ENCODE measurements at regions not wholly inside any gene's neighbourhood (a gene's known extent, or its start where the extent isn't known, plus 50 kb on each side); places are given as distances from the start of the nearest gene placed in this dataset.

DNA sequence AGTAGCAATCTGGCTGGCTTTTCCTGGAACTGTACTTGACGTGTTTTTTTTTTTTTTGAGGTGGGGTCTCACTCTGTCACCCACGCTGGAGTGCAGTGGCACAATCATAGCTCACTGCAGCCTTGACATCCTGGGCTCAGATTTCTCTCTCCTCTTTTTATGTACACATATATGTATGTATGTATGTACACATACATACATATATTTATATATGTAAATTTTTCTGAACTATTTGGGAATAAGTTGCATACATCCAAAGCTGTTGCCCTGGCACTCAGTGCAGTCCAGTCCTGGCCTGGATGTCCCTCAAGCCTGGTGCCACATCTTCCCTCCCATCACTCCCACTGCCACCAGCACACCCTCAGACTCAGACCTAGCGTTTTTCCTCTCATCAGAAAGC lies 89.0 kb upstream of the SHISA3 start:
- TF ChIP-seq EZH2 (IDR thresholded peaks at IDR 0.05; ENCODE audit: insufficient read depth, poor library complexity, severe bottlenecking) (no peak), EZH2phosphoT487 (IDR thresholded peaks at IDR 0.05; ENCODE audit: insufficient read depth, low read depth) (no peak)

All from GM23248 (cell line).